ENCODE measurements at regions not wholly inside any gene's neighbourhood (a gene's known extent, or its start where the extent isn't known, plus 50 kb on each side); places are given as distances from the start of the nearest gene placed in this dataset.

DNA sequence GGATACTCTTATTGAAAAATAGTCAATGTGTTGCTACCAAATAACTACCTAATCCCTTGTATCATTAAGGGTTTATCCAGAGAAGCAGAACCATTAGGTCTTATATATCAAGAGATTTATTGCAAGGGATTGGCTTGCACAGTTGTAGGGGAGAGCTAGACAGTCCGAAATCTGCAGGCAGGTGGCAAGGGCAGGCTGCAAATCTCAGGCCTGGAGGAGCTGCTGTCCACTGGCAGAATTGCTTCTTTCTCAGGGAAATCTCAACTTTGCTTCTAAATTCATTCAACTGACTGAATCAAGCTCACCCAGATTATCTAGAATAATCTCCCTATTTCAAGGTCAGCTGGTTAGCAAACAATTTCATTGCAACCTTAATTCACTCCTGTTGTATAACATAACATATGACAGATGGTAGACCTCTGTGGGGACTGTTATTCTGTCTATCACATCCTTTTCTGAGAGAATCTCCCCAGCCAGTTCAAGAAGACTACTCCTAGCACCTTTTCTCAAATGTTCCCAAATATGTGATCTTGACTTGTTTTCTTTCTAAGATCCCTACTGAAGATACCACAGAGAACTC, 194.2 kb downstream of the NHLRC3 start:
- no peak for TF ChIP-seq CTCF (conservative IDR thresholded peaks at IDR 0.05)
- TF ChIP-seq ZFX (IDR thresholded peaks at IDR 0.05) = no peak

Data from C4-2B (cell line).